Renal pelvis (tissue), 1 donor: ENCODE measurements at regions not wholly inside any gene's neighbourhood (a gene's known extent, or its start where the extent isn't known, plus 50 kb on each side); places are given as distances from the start of the nearest gene placed in this dataset.
"Not testable (repeated sequence)": the region's sequence is repeated elsewhere in the genome, so short reads cannot be mapped to it uniquely, and the experiment has no call there.

Experiments
- DNase-seq: peaks from one replicate; pipeline ENCODE4 v3.0.0-alpha.2; 2013

DNA sequence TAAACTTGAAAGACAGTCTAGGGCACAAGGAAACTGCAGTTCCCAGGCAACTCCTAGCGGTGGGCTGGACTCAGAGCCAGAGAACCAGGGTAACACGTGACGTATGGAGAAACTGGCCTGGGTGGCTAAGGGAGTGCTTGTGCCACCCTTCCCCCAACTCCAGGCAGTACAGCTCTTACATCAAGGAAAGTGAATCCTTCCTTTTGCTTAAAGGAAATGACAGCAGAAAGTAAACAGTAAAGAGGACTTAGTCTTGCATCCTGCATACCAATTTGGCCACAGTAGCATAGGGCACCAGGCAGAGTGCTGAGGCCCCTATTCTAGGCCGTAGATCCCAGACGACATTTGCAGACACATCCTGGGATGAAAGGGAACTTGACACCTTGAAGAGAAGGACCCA is 322.8 kb downstream of the CD109 start:
- DNase-seq: no peak

DNA sequence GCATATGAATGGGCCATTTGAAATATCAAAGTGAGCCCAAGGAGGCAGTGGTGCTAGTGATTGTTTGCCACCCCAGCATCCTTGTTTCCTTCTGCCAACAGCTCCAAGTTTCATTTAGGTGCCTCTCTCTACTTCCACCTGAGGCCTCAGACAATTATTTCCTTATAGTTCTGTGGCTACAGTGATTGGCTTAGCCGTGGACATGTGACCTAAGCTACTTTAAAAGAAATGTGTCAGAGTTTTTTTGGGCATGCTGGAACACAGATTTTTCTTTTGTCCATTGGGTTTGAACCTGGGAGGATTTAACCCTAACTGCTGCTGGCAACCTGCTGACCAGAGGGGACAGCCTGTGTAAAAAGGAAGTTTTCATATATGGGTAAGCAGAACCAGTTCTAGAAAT is 319.4 kb downstream of the CD109 start:
- no peak for DNase-seq

GRCh38 chr6:74000666-74001490 is 304.9 kb downstream of the CD109 start:
- no peak for DNase-seq

DNA sequence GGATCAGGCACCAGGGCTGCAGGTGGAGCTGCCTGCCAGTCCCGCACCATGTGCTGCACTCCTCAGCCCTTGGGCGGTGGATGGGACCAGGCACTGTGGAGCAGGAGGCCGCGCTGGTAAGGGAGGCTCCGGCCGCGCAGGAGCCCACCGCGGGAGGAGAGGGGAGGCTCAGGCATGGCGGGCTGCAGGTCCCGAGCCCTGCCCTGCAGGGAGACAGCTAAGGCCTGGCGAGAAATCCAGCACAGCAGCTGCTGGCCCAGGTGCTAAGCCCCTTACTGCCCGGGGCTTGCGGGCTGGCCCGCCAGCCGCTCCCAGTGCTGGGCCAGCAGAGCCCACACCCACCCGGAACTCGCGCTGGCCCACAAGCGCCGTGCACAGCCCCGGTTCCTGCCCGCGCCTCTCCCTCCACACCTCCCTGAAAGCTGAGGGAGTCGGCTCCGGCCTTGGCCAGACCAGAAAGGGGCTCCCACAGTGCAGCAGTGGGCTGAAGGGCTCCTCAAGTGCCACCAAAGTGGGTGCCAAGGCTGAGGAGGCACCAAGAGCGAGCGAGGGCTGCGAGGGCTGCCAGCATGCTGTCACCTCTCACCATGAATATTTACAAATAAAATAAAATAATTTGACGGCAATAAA is 294.7 kb downstream of the CD109 start:
- DNase-seq: not testable (repeated sequence)

DNA sequence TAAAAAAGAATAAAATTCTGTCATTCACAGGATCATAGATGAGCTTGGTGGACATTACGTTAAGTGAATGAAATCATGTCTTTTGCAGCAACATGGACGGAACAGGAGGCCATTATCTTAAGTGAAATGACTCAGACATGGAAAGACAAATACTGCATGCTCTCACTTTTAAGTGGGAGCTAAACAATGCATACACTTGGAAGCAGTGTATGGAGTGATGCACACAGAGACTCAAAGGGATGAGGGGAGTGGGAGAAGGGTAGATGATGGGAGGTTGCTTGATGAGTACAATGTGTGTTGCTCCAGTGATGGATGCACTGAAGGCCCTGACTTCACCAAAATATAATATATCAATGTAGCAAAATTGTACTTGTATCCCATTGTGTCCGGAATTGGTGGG is 293.4 kb downstream of the CD109 start:
- DNase-seq: no peak

- DNase-seq: no peak
Observed at GRCh38 chr6:73985891-73986290, 289.9 kb downstream of the CD109 start.

GRCh38 chr6:73984571-73985210 is 288.7 kb downstream of the CD109 start:
- no peak for DNase-seq

GRCh38 chr6:73983367-73983766 is 287.4 kb downstream of the CD109 start:
- DNase-seq: no peak

- no peak for DNase-seq
Observed at GRCh38 chr6:73980096-73980495, 284.1 kb downstream of the CD109 start.

DNA sequence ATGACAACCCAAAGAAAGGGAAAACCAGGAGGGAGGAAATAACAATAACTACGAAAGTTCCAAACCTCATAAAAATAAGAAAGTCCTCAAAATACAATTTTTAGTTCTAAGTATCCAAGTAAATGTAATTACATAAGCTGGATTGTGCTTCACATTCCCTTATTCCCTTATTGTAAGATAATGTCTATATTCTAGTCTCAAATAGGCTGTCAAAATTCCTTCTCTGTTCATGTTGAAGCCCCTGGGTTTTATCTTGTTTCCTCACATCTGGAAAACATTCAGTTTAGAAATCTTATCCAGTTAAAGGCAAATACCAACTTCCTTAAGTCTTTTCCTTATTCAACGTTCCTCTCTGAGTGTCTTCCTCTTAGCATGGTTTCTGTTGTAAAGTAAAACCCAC is 282.3 kb downstream of the CD109 start:
- no peak for DNase-seq

DNA sequence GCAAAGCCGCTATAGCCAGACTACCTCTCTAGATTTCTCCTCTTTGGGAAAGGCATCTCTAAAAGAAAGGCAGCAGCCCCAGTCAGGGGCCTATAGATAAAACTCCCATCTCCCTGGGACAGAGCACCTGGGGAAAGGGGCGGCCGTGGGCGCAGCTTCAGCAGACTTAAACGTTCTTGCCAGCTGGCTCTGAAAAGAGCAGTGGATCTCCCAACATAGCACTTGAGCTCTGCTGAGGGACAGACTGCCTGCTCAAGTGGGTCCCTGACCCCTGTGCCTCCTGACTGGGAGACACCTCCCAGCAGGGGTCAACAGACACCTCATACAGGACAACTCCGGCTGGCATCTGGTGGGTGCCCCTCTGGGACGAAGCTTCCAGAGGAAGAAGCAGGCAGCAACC is 276.5 kb downstream of the CD109 start:
- not testable (repeated sequence) for DNase-seq

GRCh38 chr6:73969971-73970970 is 274.3 kb downstream of the CD109 start:
- DNase-seq: no peak

- DNase-seq: no peak
Observed at GRCh38 chr6:73968221-73968757, 272.3 kb downstream of the CD109 start.

DNA sequence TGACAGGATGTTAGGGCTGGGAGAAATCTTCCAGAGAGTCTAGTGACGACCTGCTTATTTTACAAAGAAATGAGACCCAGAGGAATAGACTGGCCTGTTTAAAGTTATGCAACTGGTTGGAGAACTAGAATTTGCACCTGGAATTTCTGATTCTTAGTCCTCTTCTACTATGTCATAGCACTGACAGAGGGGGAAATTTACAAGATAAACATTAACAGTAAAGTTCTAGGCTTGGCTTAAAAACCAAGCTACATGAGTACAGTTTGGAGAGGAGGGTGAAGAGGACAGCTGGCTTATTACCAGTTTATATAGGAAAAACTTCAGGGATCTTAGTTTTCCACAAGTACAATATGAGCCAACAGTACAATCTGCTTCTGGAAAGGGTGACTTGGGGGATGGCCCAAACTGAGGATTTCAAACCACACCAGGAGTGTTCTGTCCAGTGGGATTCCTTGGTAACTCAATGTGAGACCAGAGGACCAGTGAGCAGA is 269.6 kb downstream of the CD109 start:
- no peak for DNase-seq

GRCh38 chr6:73964241-73964854 is 268.3 kb downstream of the CD109 start:
- DNase-seq: no peak

DNA sequence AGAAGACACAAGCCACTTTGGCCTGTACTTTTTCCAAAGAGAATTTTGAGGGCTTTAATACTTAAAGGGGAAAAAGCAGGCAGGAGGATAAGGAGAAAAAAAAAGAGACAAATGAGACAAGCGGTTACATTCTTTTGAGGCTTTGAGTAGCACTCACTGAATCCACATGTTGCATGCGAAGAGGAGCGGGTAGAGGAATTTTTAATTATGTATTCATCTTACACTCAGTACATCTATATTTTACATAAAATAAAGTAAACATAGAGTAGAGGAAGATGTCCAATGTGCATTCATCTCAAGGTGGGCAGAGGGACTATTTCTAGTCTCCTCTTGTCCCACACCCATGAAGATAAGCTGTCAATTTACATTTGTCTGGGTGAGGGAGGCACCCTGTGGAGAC is 266.9 kb downstream of the CD109 start:
- no peak for DNase-seq

DNA sequence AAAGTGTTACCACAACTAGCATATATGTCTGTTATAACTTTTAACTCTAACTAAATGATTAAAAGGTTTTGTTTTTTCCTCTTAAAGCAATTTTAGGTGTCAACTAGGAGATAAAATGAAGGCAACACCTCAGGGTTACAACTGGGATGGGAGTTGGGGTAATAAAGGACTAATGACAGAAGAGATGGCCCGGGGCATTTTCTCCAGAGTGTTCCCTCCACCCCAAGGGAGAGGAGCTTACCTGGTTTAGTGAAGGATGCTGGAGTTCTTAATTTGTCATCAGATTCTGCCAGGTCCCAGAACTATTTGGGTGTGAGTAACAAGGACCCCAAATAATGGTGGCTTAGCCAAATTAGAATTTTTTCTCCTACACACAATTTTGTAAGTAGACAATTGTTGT is 260.3 kb downstream of the CD109 start:
- DNase-seq: no peak

DNA sequence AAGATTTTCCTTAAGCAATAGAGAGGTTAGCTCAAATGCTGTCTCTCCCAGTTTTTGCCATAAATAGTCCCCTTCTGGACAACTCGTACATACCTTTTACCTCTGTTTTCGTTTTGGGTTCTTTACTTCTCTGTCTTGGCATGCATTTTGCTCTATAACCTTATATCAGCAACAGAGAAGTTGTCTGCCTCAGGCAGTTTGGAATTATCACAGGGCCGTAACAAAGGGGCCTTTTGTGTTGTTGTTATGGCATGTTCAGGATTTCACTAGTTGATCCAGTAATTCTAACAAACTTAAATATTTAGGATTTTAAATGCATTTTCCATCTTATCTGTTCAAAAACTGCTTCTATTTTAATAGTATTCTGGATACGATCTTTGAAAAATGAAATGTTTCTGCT is 259.8 kb downstream of the CD109 start:
- no peak for DNase-seq

- DNase-seq: no peak
Observed at GRCh38 chr6:73954881-73955280, 258.9 kb downstream of the CD109 start.

DNA sequence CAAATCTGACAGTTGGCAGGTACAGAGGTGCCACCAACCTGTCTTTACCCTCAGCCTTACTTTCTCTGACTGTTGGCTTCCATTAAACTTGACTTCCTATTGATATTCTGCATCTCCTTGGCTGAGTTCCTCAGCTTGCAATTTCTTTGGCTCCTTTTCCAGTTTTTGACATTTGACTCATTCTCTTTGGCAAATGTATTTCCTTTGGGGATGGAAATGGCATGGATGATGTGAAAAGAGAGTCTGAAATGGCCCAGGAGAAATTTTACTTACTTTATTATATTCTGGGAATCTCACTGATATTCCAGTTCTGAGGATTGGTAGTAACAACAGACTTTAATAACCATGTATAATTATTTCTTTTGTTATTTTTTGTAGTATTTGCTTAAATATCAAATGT is 255.2 kb downstream of the CD109 start:
- no peak for DNase-seq
